SK-N-DZ (cell line): ENCODE measurements at regions not wholly inside any gene's neighbourhood (a gene's known extent, or its start where the extent isn't known, plus 50 kb on each side); places are given as distances from the start of the nearest gene placed in this dataset.
A peak's percentile ranks its signal among the peaks of the same experiment; 100 is the strongest.

Experiments used
- DNase-seq: peaks from one replicate; pipeline ENCODE4 v3.0.0-alpha.2; 2015; ENCODE audit warnings: low spot score

GRCh38 chr13:33891196-33891742 lies 73.3 kb downstream of the RFC3 start:
- DNase-seq: no peak

DNA sequence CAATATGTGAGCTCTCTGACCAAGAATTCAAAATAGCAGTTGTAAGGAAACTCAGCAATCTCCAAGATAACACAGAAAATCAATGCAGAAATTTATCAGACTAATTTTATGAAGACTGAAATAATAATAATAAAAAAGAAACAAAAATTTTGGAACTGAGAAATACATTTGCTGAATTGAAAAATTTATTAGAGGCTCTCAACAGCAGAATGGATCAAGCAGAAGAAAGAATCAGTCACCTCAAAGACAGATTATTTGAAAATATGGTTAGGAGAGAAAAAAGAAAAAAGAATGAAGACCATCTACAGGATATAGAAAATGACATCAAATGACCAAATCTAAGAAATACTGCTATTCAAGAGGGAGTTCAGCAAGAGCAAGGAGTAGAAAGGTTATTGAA lies 75.6 kb downstream of the RFC3 start:
- DNase-seq: no peak

- peak; percentile 95 for DNase-seq
These were observed 86.5 kb downstream of the RFC3 start for GRCh38 chr13:33904431-33904830.

DNA sequence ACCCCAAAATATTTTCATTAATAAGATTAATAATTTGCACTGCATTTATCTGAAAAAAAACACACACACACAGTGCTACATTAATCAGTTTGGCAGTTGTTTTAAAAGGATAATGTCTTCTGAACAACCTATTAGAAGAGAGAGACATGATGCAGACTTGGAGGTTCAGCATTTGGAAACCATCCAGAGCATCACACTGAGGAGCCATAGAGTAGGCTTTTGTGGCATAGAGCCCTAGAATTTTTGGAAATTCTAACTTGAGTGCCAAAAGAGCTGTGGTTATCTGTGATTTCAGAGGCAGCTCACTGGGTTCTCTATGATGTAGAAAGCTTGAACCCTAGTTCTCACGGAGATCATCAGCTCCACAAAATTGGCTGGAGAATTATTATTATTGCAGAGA lies 90.2 kb downstream of the RFC3 start:
- no peak for DNase-seq

- DNase-seq: no peak
These were observed 92.3 kb downstream of the RFC3 start for GRCh38 chr13:33910255-33910654.

GRCh38 chr13:33911521-33911920 lies 93.6 kb downstream of the RFC3 start:
- DNase-seq: no peak

GRCh38 chr13:33913829-33914228 lies 95.9 kb downstream of the RFC3 start:
- no peak for DNase-seq

DNA sequence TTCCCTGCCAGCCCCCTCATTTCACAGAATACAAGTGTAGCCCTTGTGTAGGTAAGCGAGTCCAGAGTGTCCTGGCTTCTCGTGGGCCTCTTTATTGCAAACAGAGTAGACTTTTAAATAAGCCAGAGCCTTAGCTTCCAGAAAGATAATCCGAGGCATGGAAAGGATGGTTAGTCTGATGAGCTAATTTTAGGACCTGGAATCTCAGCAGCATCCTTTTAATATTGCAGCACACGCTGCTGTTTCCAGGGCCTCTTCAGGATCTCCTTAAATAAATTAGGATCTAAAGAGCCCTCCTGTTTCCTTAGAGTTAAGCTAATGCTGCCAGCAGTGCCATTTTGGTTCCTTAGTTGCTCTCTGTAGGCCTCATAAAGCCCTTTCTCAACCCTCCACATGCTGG lies 99.2 kb downstream of the RFC3 start:
- peak; percentile 83 for DNase-seq

DNA sequence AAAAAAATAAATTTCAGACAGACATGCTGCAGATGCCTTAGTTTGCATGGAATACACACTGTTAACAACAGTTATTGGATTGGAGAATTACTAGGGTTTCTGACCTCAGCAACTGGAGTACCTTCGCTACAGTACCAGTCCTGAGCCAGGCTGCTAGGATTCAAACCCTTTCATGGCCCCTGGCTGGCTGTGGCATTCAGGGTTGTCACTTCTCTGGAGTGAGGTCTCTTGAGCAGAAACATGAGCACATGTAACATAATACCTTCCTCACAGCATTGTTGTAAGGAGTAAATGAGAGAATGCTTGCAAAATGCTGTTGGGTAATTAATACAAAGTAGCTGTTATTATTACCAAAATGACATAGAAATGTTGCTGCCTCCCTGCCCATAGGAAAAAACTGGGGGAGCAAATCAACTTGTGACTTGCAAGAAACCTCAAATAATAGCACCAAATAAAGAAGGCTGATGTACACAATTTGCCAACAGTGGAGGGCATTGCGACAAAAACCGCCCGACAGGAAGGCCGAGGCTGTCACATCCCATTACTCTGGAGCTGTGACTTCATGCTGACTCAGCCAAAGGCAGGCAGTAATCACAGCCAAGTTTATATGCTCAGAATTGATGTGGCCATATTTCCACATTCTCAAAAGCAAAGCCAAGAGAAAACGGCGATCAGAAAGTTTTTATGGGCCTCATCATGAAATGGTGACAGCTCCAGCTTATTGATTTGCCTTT lies 100.4 kb downstream of the RFC3 start:
- peak; percentile 63 for DNase-seq

- DNase-seq: no peak
These were observed 101.2 kb downstream of the RFC3 start for GRCh38 chr13:33919120-33919519.

GRCh38 chr13:33925563-33925962 lies 107.6 kb downstream of the RFC3 start:
- DNase-seq: no peak

DNA sequence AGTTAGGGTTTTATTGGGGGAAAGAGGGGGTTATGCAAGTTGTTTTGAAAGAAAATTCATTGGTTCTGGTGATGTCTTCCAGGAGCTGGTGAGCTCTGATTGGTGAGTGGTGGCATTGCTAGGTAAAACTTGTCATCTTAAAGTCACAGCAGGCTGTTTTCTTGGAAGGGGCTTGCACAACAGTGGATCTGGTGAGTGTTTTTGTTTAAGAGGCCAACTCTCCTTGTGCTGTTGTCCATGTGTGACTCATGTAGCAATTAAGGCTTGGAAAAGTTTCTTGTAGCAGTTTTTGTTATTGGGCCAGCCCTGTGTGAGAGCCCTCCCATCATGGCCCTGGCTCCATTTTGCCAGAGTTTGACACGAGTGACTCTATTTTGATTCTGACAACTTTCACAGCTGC lies 109.4 kb downstream of the RFC3 start:
- DNase-seq: no peak

DNA sequence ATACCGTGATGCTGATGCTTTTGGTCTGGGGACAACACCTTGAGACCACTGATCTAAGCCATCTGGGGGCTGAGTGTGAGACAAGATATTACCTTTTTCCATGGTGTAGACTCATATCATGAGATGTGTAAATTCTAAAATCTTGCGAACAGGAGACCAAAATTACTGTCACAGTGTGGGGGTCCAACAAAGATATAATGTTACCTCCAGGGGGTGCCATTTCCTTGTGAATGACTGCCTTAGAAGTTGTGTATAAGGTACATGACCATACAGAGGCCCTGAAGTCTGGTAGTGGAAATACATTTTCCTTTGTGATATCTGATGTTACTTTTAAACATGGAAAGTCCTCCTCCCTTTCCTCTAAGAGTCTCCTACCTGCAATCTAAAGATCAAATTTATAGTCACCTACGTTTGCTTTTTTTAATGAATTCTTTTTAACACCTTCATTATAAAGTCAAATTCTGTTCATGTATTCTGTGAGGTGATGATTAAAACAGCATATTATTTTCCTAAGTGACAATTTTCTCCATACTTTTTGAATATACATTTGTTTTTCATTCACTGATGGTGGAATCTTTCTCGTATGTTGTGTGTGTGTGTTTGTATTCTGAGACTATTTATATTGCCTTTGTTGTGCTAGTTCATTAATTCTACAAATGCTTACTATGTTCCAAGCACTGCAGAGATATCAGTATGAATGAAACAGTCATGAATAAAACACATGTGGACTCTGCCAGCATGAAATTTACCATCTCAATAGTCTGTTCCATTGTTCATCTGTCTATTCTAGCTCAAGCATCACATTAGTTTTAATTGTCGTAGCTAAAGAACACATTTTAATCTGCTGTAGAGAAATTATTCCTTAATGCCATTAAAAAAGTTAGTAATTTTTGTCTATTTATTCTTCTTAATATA lies 113.7 kb downstream of the RFC3 start:
- peak; percentile 68 for DNase-seq

DNA sequence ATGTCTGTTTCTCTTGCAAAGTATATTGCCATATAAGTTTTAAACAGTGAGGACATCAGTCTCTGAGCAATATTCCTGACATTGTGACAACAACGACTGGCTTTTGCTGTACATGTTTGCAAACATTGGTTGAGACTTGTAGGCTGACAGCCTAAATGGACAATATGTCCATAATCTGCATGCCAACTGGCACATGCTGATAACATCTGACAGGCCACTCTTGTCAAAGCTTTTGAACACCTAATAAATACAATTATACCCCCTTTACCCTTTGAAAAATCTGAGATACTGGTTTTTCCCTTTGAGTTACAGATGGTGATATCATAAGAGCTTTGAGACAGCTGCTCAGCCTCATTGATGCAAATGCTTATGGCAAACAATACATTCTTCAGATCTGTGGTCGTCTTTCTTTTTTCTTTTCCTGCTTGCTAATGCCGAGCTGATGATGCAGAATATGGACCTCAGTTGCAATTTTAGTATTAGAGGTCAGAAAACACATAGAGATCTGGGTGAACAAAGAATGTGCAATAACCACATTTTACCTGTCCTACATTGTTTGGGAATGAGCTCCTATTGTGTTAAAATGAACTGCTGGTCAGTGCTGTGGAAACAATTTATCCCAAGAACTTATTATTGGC lies 114.9 kb downstream of the RFC3 start:
- peak; percentile 73 for DNase-seq

DNA sequence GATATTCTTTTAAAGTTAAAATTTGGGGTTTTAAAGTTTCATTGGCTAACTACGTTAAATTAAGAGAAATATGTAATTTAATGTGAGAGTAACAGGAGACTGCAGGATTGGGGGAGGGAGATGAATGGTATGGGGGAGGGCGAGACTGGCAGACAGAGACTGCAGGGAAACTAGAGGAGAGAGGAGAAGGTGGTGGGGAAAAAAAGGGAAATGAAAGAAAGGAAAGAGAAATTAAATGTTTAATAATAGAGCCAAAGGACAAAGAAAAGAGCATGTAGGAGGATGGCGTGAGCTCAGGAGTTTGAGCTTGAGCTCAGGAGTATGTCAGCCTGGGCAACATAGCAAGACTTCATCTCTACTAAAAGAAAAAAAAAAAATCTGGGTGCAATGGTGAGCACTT lies 115.9 kb downstream of the RFC3 start:
- no peak for DNase-seq

GRCh38 chr13:33934343-33934742 lies 116.4 kb downstream of the RFC3 start:
- no peak for DNase-seq

GRCh38 chr13:33934951-33935371 lies 117.0 kb downstream of the RFC3 start:
- DNase-seq: no peak

DNA sequence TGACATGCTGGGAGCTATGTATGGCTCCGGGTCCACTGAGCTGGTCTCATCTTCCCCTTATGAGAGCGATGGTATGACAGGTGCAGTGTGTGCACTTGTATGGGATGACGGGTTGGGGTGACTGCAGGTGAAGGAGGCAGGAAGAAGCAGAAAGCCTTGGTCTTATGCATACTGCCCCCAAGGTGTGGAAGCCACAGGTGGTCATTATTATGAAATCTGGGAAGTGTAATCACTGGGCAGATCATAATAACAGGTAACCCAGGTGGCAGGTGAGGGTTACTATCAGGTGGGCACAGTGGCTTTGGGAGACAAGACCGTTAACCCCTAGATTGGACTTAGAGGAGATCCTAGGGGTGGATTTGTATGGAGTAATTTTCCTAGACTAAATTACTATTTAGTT lies 118.0 kb downstream of the RFC3 start:
- no peak for DNase-seq

GRCh38 chr13:33937373-33938098 lies 119.6 kb downstream of the RFC3 start:
- DNase-seq: no peak

DNA sequence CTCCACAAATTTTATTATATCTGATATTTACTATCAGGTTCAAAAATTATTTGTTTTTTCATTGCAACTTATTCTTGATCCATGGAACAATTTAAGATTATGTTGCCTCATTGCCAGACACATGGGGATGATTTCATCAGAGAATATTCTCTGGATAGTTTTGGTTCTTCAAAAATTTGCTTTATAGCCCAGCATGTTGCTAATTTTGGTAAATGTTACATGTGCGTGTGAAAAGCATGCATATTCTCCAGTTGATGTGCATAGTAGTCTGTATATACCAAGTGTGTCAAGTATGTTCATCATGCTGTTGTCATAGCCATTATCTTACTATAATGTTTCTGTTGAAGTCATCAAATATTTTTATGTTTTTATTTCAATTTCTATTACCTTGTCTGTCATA lies 122.3 kb downstream of the RFC3 start:
- no peak for DNase-seq

- DNase-seq: no peak
These were observed 122.9 kb downstream of the RFC3 start for GRCh38 chr13:33940898-33941297.
